ENCODE measurements at regions not wholly inside any gene's neighbourhood (a gene's known extent, or its start where the extent isn't known, plus 50 kb on each side); places are given as distances from the start of the nearest gene placed in this dataset.

DNA sequence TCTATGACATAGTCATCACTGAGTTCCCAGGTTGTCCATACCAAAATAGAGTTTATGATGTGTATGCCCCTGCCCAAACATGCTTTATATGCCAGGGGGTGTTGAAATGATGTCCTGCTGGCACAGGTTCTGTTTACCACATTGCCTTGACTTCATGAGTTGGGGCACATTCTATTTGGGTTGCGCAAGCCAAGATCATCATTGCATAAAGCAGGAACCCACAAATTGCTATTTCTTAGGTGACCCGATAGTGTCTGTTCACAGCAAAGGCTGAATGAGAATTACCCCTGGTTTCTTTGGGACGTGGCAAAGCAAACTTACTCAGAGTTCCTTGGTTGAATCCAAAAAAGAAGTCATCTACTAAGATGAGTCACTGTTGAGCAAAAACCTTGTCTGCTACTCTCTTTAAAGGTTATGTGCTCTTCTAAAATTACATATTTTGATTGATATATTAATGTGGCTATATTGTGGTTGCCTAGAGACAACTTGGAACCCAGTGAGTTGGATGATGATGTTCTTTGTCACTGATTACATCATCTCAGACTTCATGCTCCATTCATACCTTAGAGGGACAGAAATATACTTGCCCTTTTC lies 912.6 kb upstream of the SOX9 start:
- TF ChIP-seq, protein P1, sequence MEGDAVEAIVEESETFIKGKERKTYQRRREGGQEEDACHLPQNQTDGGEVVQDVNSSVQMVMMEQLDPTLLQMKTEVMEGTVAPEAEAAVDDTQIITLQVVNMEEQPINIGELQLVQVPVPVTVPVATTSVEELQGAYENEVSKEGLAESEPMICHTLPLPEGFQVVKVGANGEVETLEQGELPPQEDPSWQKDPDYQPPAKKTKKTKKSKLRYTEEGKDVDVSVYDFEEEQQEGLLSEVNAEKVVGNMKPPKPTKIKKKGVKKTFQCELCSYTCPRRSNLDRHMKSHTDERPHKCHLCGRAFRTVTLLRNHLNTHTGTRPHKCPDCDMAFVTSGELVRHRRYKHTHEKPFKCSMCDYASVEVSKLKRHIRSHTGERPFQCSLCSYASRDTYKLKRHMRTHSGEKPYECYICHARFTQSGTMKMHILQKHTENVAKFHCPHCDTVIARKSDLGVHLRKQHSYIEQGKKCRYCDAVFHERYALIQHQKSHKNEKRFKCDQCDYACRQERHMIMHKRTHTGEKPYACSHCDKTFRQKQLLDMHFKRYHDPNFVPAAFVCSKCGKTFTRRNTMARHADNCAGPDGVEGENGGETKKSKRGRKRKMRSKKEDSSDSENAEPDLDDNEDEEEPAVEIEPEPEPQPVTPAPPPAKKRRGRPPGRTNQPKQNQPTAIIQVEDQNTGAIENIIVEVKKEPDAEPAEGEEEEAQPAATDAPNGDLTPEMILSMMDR (IDR thresholded peaks at IDR 0.05): no peak
- no peak for TF ChIP-seq POLR2AphosphoS5 (IDR thresholded peaks at IDR 0.05)
- TF ChIP-seq POLR2A (IDR thresholded peaks at IDR 0.05; ENCODE audit: low read depth): no peak
- TF ChIP-seq EP300 (IDR thresholded peaks at IDR 0.05): no peak
